ENCODE measurements at regions not wholly inside any gene's neighbourhood (a gene's known extent, or its start where the extent isn't known, plus 50 kb on each side); places are given as distances from the start of the nearest gene placed in this dataset.

DNA sequence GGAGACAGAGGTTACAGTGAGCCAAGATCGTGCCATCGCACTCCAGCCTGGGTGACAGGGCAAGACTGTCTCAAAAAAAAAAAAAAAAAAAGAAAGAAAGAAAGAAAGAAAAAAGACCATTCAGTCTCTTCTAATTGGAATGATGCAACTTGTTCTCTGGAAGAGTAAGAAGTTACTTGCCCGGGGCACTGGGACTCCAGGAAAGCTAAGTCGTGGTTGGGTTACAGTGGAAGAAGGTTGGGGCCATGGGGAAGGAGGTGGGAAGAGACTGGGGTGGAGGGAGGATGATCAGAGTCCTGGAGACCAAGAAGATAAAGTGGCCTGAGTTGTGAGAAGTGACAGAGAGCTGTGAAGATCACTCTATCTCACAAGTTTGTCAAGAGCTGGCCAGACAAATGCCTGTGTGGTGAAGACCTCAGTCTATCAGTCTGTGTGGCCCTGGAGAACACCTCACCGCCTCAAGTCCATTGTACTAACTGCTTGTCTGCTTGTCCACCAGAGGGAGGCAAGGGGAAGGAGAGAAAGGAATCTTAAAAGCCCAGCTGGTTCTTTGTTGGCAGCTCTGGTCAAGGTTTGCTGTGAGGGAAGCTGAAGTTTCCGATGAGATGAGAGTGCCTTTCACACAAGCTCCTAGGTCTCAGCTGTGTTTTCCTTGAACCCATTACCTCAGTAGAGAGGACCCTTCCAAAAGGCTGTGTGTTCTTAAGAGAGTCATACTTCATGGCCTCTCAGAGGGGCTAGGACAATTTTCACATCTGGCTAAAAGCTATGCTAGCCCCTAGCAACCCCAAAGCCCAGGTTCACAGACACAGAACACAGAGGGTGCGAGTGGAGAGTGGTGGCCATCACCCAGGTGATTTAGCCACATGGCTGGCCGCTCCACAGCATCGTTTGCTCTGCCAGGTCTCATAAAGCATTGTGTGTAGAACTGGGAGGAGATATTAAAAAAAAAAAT, 72.0 kb upstream of the TMEM178A start:
- Mint-ChIP-seq H3K4me3 (no peak overlapping the region), H3K9me3 (no peaks in the 10 kb centered on the region), H3K4me1 (ENCODE audit: low read depth) (no peaks in the 10 kb centered on the region), H3K36me3 (ENCODE audit: low read depth) (no peaks in the 10 kb centered on the region), H3K27ac (no peak overlapping the region), H3K27me3 (ENCODE audit: low read depth) (peaks cover 2% of the 10 kb centered on the region)
- DNase-seq = peak; percentile 5
- intact Hi-C loops (cut with micrococcal nuclease) = no loop called here
- CTCF ChIA-PET = interaction anchor here (2.3 kb wide), 1 partner anchor 10 kb away, joined by 5 read pairs; no protein-coding TSS in a partner anchor

DNA sequence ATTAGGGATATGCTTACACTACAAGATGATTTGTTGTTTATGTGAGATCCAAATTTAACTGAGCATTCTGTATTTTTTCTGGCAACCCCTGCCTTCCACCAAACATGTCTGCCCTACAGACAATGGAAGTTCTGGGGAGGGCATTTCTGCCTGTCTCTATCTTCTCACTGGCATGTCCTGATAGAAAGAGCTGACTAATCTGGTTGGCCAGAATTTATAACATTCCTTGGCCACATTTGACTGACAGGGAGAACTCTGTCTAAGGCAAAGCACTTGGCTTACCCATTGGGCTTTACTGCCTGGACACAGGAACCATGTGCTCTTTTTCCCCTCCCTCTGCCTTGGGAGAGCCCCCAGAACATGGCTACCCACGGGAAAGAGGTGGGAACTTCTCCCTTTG, 70.6 kb upstream of the TMEM178A start:
- Mint-ChIP-seq H3K36me3 (ENCODE audit: low read depth) (no peaks in the 10 kb centered on the region), H3K27ac (no peak overlapping the region), H3K9me3 (no peaks in the 10 kb centered on the region), H3K27me3 (ENCODE audit: low read depth) (peaks cover 2% of the 10 kb centered on the region), H3K4me3 (no peak overlapping the region), H3K4me1 (ENCODE audit: low read depth) (no peaks in the 10 kb centered on the region)
- no peak for DNase-seq
- intact Hi-C loops (cut with micrococcal nuclease) = no loop called here
- CTCF ChIA-PET = interaction anchor here (0.8 kb wide), 1 partner anchor 9 kb away, joined by 3 read pairs; no protein-coding TSS in a partner anchor

DNA sequence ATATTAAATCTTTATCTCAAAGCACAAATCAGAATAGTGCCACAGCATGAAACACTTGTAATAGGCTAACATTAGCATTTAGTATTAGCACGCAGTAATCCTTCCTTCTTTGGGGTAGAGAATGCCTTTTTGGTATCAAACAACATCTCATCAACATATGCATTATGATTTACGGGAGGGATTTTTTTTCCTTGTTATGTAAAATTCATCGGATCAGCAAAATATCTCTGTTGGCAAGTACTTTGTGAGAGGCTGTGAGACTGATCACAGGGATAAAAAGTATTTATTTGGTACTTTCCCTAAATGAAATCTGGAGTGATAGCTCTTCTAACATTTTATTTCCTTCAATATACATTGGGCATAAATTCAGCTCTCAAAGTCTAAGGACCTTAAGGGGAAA, 68.4 kb upstream of the TMEM178A start:
- CTCF ChIA-PET = no interaction called here
- Mint-ChIP-seq H3K9me3 (no peaks in the 10 kb centered on the region), H3K36me3 (ENCODE audit: low read depth) (no peaks in the 10 kb centered on the region), H3K27me3 (ENCODE audit: low read depth) (no peaks in the 10 kb centered on the region), H3K27ac (no peak overlapping the region), H3K4me1 (ENCODE audit: low read depth) (no peaks in the 10 kb centered on the region), H3K4me3 (no peak overlapping the region)
- DNase-seq = no peak
- intact Hi-C loops (cut with micrococcal nuclease) = no loop called here

DNA sequence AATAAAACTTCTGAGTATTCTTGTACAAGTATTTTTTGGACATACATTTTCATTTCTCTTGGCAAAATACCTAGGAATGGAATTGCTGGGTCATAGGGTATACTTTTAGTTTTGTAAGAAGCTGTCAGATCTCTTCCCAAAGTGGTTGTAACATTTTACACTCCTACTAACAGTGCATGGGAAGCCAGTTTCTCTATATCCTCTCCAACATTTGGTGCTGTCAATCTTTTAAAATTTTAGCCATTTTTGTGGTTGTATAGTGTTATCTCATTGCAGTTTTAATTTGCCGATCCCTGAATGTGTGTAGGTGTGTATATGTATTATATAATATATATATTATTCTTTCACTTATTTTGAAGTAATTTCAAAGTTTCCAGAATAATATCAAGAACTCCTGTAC, 63.1 kb upstream of the TMEM178A start:
- no peak for DNase-seq
- Mint-ChIP-seq H3K27me3 (ENCODE audit: low read depth) (peaks cover 7% of the 10 kb centered on the region), H3K36me3 (ENCODE audit: low read depth) (no peaks in the 10 kb centered on the region), H3K9me3 (no peaks in the 10 kb centered on the region), H3K4me3 (no peak overlapping the region), H3K27ac (no peak overlapping the region), H3K4me1 (ENCODE audit: low read depth) (no peaks in the 10 kb centered on the region)
- intact Hi-C loops (cut with micrococcal nuclease) = no loop called here
- CTCF ChIA-PET = no interaction called here

DNA sequence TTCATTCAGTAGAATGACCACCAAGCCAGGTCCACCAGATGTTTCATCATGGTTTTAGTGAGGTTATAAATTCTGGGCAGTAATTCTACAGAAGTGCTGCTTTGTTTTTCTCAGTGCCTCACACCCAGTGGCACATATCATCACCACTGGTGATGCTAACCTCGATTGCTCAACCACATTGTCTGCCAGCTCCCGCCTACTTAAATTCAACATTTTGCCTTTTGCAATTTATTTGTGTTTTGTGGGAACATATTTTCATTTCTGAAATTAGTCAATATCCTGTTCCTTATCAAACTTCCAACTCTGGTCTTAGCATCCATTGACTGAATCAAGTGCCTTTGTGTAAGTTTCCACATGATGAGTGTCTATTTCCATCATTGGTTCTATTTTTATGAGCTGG, 62.3 kb upstream of the TMEM178A start:
- no peaks in the 10 kb centered on the region for H3K9me3 Mint-ChIP-seq
- no peak overlapping the region for H3K27ac Mint-ChIP-seq
- no peak overlapping the region for H3K4me3 Mint-ChIP-seq
- peaks cover 7% of the 10 kb centered on the region for H3K27me3 Mint-ChIP-seq (ENCODE audit: low read depth)
- no peak for DNase-seq
- H3K4me1 Mint-ChIP-seq (ENCODE audit: low read depth) = no peaks in the 10 kb centered on the region
- CTCF ChIA-PET = interaction anchor here (1.1 to 1.4 kb wide), 2 partner anchors 8 to 10 kb away, joined by 3 to 5 read pairs; no protein-coding TSS in a partner anchor
- H3K36me3 Mint-ChIP-seq (ENCODE audit: low read depth) = no peaks in the 10 kb centered on the region
- intact Hi-C loops (cut with micrococcal nuclease) = no loop called here

DNA sequence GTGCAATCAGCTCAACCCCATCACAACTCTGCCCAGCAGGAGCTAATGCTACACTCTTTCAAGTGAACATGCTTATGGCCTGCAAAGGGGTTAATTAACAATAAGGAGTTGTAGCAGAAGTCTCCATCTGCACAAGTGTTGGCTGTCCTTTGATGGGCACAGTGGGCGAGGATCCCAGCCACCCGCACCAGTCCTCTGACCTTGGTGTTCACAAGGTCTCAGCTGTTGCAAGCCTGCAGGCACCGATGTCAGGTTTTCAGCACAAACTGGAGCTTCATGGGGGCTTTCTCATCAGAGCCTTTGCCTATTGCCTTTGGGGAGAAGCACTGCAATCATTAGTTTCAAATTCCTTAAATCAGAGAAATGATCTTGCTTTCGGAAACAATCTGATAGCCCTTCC, 60.9 kb upstream of the TMEM178A start:
- H3K36me3 Mint-ChIP-seq (ENCODE audit: low read depth) = no peaks in the 10 kb centered on the region
- H3K27ac Mint-ChIP-seq = no peak overlapping the region
- intact Hi-C loops (cut with micrococcal nuclease) = no loop called here
- H3K9me3 Mint-ChIP-seq = no peaks in the 10 kb centered on the region
- H3K4me3 Mint-ChIP-seq = no peak overlapping the region
- no peak for DNase-seq
- no peaks in the 10 kb centered on the region for H3K4me1 Mint-ChIP-seq (ENCODE audit: low read depth)
- H3K27me3 Mint-ChIP-seq (ENCODE audit: low read depth) = peaks cover 9% of the 10 kb centered on the region
- CTCF ChIA-PET = interaction anchor here (1.4 kb wide), 1 partner anchor 11 kb away, joined by 5 read pairs; no protein-coding TSS in a partner anchor

DNA sequence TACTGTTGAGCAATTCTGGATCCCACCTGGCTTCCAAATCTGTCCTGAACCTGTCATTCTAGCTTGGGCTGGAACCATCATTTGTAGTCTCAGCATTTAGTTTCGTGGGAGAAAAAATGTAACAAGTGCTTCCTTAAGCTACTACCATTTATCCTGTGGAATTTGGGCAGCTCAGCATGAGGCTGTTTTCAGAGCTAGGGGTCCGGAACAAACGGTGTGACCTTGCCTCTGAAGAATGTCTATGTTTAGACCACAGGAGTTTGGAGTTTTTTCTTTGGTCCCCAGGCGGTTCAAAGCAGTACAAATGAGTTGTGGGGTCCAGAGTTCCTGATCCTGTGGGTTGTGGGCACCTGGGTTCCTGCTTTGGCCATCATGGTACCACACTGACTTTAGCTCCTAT, 59.1 kb upstream of the TMEM178A start:
- intact Hi-C loops (cut with micrococcal nuclease) = no loop called here
- CTCF ChIA-PET = no interaction called here
- Mint-ChIP-seq H3K27me3 (ENCODE audit: low read depth) (peaks cover 9% of the 10 kb centered on the region), H3K9me3 (no peaks in the 10 kb centered on the region), H3K4me1 (ENCODE audit: low read depth) (no peaks in the 10 kb centered on the region), H3K4me3 (no peak overlapping the region), H3K27ac (no peak overlapping the region), H3K36me3 (ENCODE audit: low read depth) (no peaks in the 10 kb centered on the region)
- no peak for DNase-seq

DNA sequence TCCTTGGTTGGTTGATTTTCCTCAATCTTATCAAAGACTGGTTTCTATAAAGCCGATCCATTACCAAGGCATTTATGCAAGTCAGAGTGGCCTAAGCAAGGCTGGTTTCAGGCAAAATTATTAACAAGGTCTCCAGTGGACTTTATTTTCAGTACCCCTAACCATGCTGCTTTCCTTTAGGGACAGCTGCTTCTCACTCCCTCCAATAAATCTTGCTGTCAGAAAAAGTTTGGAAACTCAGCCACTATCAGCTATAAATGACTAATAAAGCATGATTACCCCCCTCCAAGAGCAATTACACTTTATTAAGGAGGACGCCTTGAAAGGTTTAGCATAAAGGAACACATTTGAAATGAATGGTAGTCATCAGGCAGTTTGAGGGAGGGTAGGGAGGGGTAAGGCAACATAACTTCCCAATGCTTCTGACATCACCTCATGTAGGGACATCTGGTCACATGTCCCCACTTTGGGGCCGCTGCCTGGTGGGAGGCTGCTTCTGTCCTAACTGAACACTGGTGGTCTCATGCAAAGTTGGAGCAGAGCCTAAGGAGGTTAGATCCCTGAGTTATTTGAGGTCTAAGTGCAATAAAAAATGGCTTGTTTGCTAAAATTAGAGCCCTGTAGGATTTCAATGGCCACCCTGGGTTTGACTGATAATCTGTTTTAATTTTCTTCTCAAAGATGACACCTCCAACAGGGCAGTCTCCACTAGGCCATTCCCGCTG, 58.0 kb upstream of the TMEM178A start:
- DNase-seq = no peak
- H3K9me3 Mint-ChIP-seq = no peaks in the 10 kb centered on the region
- no peaks in the 10 kb centered on the region for H3K4me1 Mint-ChIP-seq (ENCODE audit: low read depth)
- CTCF ChIA-PET = no interaction called here
- peaks cover 11% of the 10 kb centered on the region for H3K27me3 Mint-ChIP-seq (ENCODE audit: low read depth)
- intact Hi-C loops (cut with micrococcal nuclease) = no loop called here
- H3K36me3 Mint-ChIP-seq (ENCODE audit: low read depth) = no peaks in the 10 kb centered on the region
- H3K27ac Mint-ChIP-seq = no peak overlapping the region
- no peak overlapping the region for H3K4me3 Mint-ChIP-seq

DNA sequence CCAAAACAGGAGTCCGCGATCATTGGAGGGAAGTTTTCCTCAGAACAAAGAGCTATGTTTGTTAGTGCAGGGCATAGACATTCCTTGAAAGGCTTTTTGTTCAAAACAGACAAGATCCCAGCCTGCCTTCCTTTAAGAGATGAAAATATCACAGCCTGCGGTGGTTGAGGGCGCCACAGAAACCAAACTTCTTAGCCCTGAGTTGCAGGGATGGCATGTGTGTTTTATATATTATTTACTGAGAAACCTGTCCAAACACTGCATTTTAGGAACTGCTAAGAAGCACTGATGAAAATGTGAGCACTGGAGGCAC, 57.5 kb upstream of the TMEM178A start:
- CTCF ChIA-PET = no interaction called here
- intact Hi-C loops (cut with micrococcal nuclease) = no loop called here
- Mint-ChIP-seq H3K27me3 (ENCODE audit: low read depth) (peaks cover 11% of the 10 kb centered on the region), H3K36me3 (ENCODE audit: low read depth) (no peaks in the 10 kb centered on the region), H3K4me1 (ENCODE audit: low read depth) (no peaks in the 10 kb centered on the region), H3K9me3 (no peaks in the 10 kb centered on the region), H3K27ac (no peak overlapping the region), H3K4me3 (no peak overlapping the region)
- DNase-seq = no peak

DNA sequence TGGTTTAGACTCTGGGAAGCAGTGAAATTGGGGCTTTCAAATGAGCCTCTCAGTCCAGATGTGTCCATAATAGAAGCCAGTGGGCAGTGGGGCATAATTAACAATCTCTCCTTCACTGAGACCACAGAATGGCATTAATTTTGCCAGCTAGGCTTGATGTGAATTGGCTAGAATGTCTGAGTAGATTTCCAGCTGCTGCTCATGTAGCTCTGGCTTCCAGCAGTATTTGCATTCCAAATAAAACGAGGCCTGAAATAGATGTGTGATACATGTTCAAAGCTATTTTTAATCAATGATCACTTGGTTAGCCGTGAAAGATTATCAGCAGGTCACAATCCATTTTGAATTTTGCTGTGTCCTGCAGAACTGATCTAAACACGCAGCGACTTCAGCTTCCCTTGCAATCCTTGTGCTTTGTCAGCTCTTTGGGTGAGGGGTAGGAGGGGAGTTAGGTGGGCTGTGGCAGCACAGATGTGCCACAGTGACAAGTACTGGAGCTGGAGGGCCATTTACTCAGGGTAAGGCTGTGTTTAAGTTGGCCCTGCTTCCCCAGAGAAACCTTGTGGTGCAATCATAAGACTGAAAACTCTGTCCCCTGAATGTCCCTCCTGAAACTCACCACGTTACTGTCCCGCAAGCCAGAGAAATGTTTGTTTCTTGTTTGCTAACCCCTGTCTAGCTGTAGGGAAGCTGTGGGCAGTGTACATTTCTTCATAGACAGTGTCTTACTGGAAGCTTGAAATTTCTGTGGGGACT, 56.9 kb upstream of the TMEM178A start:
- no peaks in the 10 kb centered on the region for H3K4me1 Mint-ChIP-seq (ENCODE audit: low read depth)
- H3K36me3 Mint-ChIP-seq (ENCODE audit: low read depth) = no peaks in the 10 kb centered on the region
- DNase-seq = no peak
- intact Hi-C loops (cut with micrococcal nuclease) = no loop called here
- CTCF ChIA-PET = no interaction called here
- H3K27ac Mint-ChIP-seq = no peak overlapping the region
- no peaks in the 10 kb centered on the region for H3K9me3 Mint-ChIP-seq
- peaks cover 11% of the 10 kb centered on the region for H3K27me3 Mint-ChIP-seq (ENCODE audit: low read depth)
- no peak overlapping the region for H3K4me3 Mint-ChIP-seq

DNA sequence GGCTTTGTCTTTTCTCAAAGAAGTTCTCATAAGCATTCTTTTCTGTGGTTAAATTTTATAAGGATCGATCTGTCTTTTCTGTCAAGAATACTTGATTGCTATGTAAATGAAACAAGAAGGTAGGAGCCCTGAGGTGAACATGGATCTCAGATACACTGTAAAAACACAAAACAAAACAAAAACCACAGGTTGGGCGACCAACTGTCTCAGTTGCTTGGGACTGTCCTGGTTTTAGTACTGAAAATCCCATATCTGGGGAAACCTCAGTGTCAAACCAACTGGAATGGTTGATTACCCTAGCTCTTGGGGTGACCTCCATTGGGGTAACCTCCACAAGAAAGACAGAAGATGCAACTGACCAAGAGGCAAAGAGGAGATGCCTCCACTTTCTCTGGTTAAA, 55.8 kb upstream of the TMEM178A start:
- no peak overlapping the region for H3K27ac Mint-ChIP-seq
- no peaks in the 10 kb centered on the region for H3K9me3 Mint-ChIP-seq
- DNase-seq = no peak
- H3K4me3 Mint-ChIP-seq = no peak overlapping the region
- no peaks in the 10 kb centered on the region for H3K4me1 Mint-ChIP-seq (ENCODE audit: low read depth)
- intact Hi-C loops (cut with micrococcal nuclease) = no loop called here
- no peaks in the 10 kb centered on the region for H3K36me3 Mint-ChIP-seq (ENCODE audit: low read depth)
- peaks cover 17% of the 10 kb centered on the region for H3K27me3 Mint-ChIP-seq (ENCODE audit: low read depth)
- CTCF ChIA-PET = no interaction called here

DNA sequence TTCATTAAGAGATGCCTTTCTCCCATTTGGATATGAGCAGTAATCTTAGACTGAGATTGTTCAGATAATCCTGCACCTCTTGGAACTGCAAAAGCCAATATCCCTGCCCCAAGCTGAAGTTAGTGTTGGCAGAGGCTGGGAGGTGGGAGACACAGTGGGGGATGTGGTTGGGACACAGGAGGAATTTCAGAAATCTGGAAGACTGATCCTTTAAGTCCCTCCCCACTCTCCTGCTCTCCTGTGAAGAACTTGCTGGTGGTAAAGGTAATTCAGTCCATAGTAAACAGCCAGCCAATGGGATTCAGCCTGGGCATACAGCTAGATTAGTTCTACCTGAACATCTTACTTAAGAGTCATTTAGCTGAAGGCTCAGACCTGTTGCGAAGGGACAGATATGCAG, 50.0 kb upstream of the TMEM178A start:
- H3K27me3 Mint-ChIP-seq (ENCODE audit: low read depth) = peaks cover 27% of the 10 kb centered on the region

More for the DNA sequence above, 50.0 kb upstream of the TMEM178A start:
- Mint-ChIP-seq H3K36me3 (ENCODE audit: low read depth) (no peaks in the 10 kb centered on the region), H3K9me3 (no peaks in the 10 kb centered on the region), H3K4me1 (ENCODE audit: low read depth) (peaks cover 4% of the 10 kb centered on the region), H3K27ac (no peak overlapping the region), H3K4me3 (no peak overlapping the region)
- intact Hi-C loops (cut with micrococcal nuclease) = no loop called here
- CTCF ChIA-PET = no interaction called here
- no peak for DNase-seq

Data from activated naive CD4-positive, alpha-beta T cell treated with anti-CD3 and anti-CD28 coated beads for 36 hours (primary cell).